Testis (tissue), 2 donors: ENCODE measurements at regions not wholly inside any gene's neighbourhood (a gene's known extent, or its start where the extent isn't known, plus 50 kb on each side); places are given as distances from the start of the nearest gene placed in this dataset.

Experiments
- DNase-seq: peaks from one replicate; pipeline ENCODE4 v3.0.0-alpha.2; 2019
- H3K27ac ChIP-seq, 2 donors: fragments of 200-600 bp; sonication (generic); one replicate each; pipeline ENCODE4 v1.5.1; 2019
- H3K27me3 ChIP-seq: fragments of 200-600 bp; sonication (generic); one replicate; pipeline ENCODE4 v1.5.1; 2019
- H3K36me3 ChIP-seq: fragments of 200-600 bp; sonication (generic); one replicate; pipeline ENCODE4 v1.5.1; 2017; ENCODE audit warnings: low read depth; ENCODE audit errors: missing control alignments
- H3K4me1 ChIP-seq: fragments of 200-600 bp; sonication (generic); one replicate; pipeline ENCODE4 v1.5.1; 2019
- H3K4me3 ChIP-seq, 2 donors: fragments of 200-600 bp; sonication (generic); one replicate each; pipeline ENCODE4 v1.5.1; 2017 to 2019
- H3K9me3 ChIP-seq: fragments of 200-600 bp; sonication (generic); one replicate; pipeline ENCODE4 v1.5.1; 2017
- POLR2A ChIP-seq: fragments of 450-650 bp; IDR thresholded peaks from one replicate; pipeline ENCODE4 v1.6.1; 2017; ENCODE audit warnings: antibody characterized with exemption, mild to moderate bottlenecking, moderate library complexity
- WGBS, 2 donors: methylation state at CpG; one replicate each; pipeline ENCODE4 v1.1.5; 2018; 5-methylcytosine and 5-hydroxymethylcytosine counted together
- intact Hi-C: fragments of 100-400 bp; cut with DNase I; formaldehyde crosslinking; loops from one replicate; pipeline ENCODE4 v1.15.1; 2023; ENCODE audit warnings: low total_unique reads
- TF ChIP-seq, protein P1 (sequence below), 3 experiments: fragments of 450-650 bp in 2 of 3; fragments of 200-600 bp in 1 of 3; sonication (generic) in 1 of 3; IDR thresholded peaks; one replicate each; pipeline ENCODE4 v1.5.1; 2016 to 2019; ENCODE audit warnings: antibody characterized with exemption in 3 of 3, mild to moderate bottlenecking in 2 of 3, moderate library complexity in 1 of 3

DNA sequence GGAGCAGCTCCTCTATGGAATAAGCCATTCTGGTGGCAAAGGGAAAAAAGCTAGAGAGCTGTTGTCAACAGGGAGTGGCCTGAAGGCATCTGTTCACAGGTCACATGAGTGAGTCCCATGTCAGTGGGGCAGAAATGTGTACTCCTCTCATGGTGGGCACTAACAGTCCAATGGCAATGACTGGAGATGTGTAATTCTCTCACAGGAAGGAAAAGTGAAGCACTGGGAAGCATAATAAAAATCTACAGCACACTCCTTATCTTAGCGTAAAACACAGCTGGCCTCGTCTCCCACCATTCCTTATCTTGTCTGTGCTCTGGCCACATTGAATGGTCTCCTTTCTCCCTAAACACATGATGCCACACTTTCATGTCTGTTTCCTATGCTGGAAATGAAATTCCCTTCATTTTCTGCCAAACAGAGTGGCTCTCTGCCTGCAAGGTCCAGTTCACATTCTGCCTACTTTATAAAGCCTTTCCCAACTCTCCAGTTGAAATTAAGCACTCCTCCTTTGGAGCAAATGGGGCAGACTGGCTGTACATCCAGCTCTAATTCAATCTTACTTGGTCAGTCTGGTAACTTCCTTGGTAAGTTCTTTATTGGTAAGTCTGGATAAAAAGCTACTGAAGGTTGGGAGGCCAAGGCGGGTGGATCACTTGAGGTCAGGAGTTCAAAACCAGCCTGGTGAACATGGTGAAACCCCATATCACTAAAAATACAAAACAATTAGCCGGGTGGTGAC, 139.8 kb downstream of the RPL22L1 start:
- Histone ChIP-seq H3K9me3 (no peaks in the 10 kb centered on the region), H3K4me1 (peaks cover 18% of the 10 kb centered on the region), H3K4me3 (no peak overlapping the region), H3K36me3 (no peaks in the 10 kb centered on the region), H3K27ac (no peak overlapping the region), H3K27me3 (no peaks in the 10 kb centered on the region)
- intact Hi-C loops: no loop called here
- 68 to 76% methylated on average over 4 of the region's 4 CpGs for WGBS, 2 donors
- no peak for TF ChIP-seq POLR2A
- TF ChIP-seq, protein P1, sequence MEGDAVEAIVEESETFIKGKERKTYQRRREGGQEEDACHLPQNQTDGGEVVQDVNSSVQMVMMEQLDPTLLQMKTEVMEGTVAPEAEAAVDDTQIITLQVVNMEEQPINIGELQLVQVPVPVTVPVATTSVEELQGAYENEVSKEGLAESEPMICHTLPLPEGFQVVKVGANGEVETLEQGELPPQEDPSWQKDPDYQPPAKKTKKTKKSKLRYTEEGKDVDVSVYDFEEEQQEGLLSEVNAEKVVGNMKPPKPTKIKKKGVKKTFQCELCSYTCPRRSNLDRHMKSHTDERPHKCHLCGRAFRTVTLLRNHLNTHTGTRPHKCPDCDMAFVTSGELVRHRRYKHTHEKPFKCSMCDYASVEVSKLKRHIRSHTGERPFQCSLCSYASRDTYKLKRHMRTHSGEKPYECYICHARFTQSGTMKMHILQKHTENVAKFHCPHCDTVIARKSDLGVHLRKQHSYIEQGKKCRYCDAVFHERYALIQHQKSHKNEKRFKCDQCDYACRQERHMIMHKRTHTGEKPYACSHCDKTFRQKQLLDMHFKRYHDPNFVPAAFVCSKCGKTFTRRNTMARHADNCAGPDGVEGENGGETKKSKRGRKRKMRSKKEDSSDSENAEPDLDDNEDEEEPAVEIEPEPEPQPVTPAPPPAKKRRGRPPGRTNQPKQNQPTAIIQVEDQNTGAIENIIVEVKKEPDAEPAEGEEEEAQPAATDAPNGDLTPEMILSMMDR (IDR thresholded peaks at IDR 0.05): no peak
- no peak for DNase-seq

GRCh38 chr3:170728181-170728580, 141.8 kb downstream of the RPL22L1 start:
- Histone ChIP-seq H3K4me1 (peaks cover 23% of the 10 kb centered on the region), H3K9me3 (no peaks in the 10 kb centered on the region), H3K27ac (peak overlapping the region in 1 of 2 donors; percentile 80), H3K27me3 (no peaks in the 10 kb centered on the region), H3K36me3 (no peaks in the 10 kb centered on the region), H3K4me3 (no peak overlapping the region)
- DNase-seq: no peak
- WGBS, 2 donors: 76 to 97% methylated on average over 3 of the region's 3 CpGs
- TF ChIP-seq, protein P1 (IDR thresholded peaks at IDR 0.05): no peak
- no peak for TF ChIP-seq POLR2A
- intact Hi-C loops: no loop called here

DNA sequence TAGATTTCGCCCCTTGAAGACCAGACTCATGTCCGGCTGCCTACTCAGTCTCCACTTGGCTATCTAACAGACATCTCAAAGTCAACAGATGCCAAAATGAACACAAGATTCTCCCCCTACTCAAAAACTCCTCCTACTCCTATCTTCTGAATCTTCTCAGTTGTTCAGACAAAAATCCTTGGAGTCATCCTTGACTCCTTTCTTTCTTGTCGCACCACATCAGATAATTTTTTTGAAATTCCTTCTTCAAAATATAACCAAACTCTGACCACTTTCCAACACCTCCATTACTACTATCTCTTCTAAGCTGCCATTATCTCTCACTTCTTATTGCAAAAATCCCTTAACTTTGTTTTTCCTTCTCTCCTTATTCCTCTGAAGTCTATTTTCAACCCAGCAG, 141.9 kb upstream of the SLC7A14 start:
- no peak for DNase-seq
- H3K27me3 ChIP-seq: no peaks in the 10 kb centered on the region
- peak overlapping the region in 1 of 2 donors; percentile 80 for H3K27ac ChIP-seq
- no peaks in the 10 kb centered on the region for H3K9me3 ChIP-seq
- intact Hi-C loops: no loop called here
- no peaks in the 10 kb centered on the region for H3K36me3 ChIP-seq
- H3K4me1 ChIP-seq: peaks cover 23% of the 10 kb centered on the region
- 85% methylated on average over 3 of the region's 3 CpGs for WGBS, 2 donors
- TF ChIP-seq, protein P1 (IDR thresholded peaks at IDR 0.05): no peak
- TF ChIP-seq POLR2A: no peak
- no peak overlapping the region for H3K4me3 ChIP-seq

DNA sequence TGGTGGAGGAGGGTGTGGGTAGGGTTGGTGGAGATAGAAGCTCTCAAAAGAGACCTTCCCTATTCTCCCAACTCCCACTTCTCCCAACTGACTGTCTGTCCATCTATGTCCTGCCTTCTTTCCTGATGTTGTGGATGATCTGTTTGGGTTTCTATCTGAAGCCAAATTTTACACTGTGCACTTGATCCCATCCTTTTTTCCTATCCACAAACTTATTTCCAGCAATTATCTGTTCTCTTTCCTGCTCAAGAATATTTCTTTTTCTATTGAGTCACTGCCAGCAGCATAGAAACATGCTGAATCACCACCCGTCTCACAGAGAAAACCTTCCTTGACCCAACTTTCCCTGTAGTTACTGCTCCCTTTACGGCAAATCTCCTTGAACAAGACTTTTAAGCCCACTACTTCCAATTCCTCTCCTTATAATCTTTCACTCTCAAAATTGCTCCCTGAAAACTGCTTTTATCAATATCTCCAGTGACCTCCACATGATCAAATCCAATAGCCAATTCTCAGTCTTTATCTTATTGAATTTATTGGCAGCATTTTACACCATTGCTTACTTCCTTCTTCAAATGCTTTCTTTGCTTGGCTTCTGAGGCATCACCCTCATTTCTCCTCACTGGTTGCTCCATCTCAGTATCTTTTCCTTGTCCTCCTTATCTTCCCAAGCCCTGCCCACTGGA, 141.2 kb upstream of the SLC7A14 start:
- peaks cover 18% of the 10 kb centered on the region for H3K4me1 ChIP-seq
- H3K4me3 ChIP-seq: no peak overlapping the region
- DNase-seq: no peak
- no peaks in the 10 kb centered on the region for H3K36me3 ChIP-seq
- H3K9me3 ChIP-seq: no peaks in the 10 kb centered on the region
- no peak for TF ChIP-seq POLR2A
- intact Hi-C loops: no loop called here
- peak overlapping the region; percentile 23 to 80 for H3K27ac ChIP-seq
- H3K27me3 ChIP-seq: no peaks in the 10 kb centered on the region
- WGBS, 2 donors: 37 to 40% methylated on average over 2 of the region's 2 CpGs

- Histone ChIP-seq H3K27ac (no peak overlapping the region), H3K4me3 (no peak overlapping the region), H3K27me3 (no peaks in the 10 kb centered on the region), H3K4me1 (peaks cover 16% of the 10 kb centered on the region), H3K9me3 (no peaks in the 10 kb centered on the region), H3K36me3 (no peaks in the 10 kb centered on the region)
- DNase-seq: peak; percentile 34
- 51 to 67% methylated on average over 2 of the region's 2 CpGs for WGBS, 2 donors
- intact Hi-C loops: no loop called here
- TF ChIP-seq, protein P1 (IDR thresholded peaks at IDR 0.05): no peak
- no peak for TF ChIP-seq POLR2A
Observed at GRCh38 chr3:170725285-170725731, 139.4 kb upstream of the SLC7A14 start.
